Esophagus muscularis mucosa (tissue), 4 donors: ENCODE measurements at regions not wholly inside any gene's neighbourhood (a gene's known extent, or its start where the extent isn't known, plus 50 kb on each side); places are given as distances from the start of the nearest gene placed in this dataset.
A peak's percentile ranks its signal among the peaks of the same experiment; 100 is the strongest.

Experiments used
- DNase-seq: peaks from one replicate; pipeline ENCODE4 v3.0.0-alpha.2; 2017; ENCODE audit errors: extremely low spot score
- H3K27ac ChIP-seq, 4 donors: fragments of 200-600 bp; sonication (generic); replicated peaks in 1 of 4; 1 replicate in 3 of 4; 2 replicates in 1 of 4; pipeline ENCODE4 v1.5.1; 2016 to 2019; ENCODE audit warnings: mild to moderate bottlenecking in 1 of 4
- H3K27me3 ChIP-seq, 4 donors: fragments of 200-600 bp; sonication (generic); one replicate each; pipeline versions ENCODE4 v1.5.1 to v1.6.0; 2016 to 2019
- H3K36me3 ChIP-seq, 4 donors: fragments of 200-600 bp; sonication (generic); one replicate each; pipeline ENCODE4 v1.5.1; 2016 to 2019
- H3K4me1 ChIP-seq, 4 donors: fragments of 200-600 bp; sonication (generic); one replicate each; pipeline ENCODE4 v1.5.1; 2016 to 2019
- H3K4me3 ChIP-seq, 4 donors: fragments of 200-600 bp; sonication (generic); 1 replicate in 2 of 4; 2 replicates in 2 of 4; pipeline ENCODE4 v1.5.1; 2016 to 2019; ENCODE audit warnings: mild to moderate bottlenecking in 4 of 4, moderate library complexity in 1 of 4
- H3K9me3 ChIP-seq, 4 donors: fragments of 200-600 bp; sonication (generic); 1 replicate in 3 of 4; 2 replicates in 1 of 4; pipeline ENCODE4 v1.5.1; 2016 to 2019
- EP300 ChIP-seq: sonication (generic); formaldehyde crosslinking; IDR thresholded peaks from one replicate; pipeline ENCODE4 v1.6.1; 2017; ENCODE audit warnings: antibody characterized with exemption
- POLR2A ChIP-seq: fragments of 450-650 bp; IDR thresholded peaks from one replicate; pipeline ENCODE4 v1.6.1; 2017; ENCODE audit warnings: antibody characterized with exemption, moderate library complexity, mild to moderate bottlenecking, low read depth
- POLR2AphosphoS5 ChIP-seq, 2 donors: sonication (generic); formaldehyde crosslinking; IDR thresholded peaks; one replicate each; pipeline ENCODE4 v1.6.1; 2017; ENCODE audit warnings: antibody characterized with exemption in 2 of 2
- WGBS: methylation state at CpG from one replicate; pipeline ENCODE4 v1.1.5; 2018; 5-methylcytosine and 5-hydroxymethylcytosine counted together
- intact Hi-C: fragments of 100-400 bp; cut with DNase I; formaldehyde crosslinking; loops from one replicate; pipeline ENCODE4 v1.15.1; 2023
- TF ChIP-seq, protein P1 (sequence below), 3 experiments: fragments of 200-600 bp in 2 of 3; fragments of 450-650 bp in 1 of 3; sonication (generic) in 2 of 3; IDR thresholded peaks; one replicate each; pipeline ENCODE4 v1.5.1; 2017 to 2019; ENCODE audit warnings: antibody characterized with exemption in 3 of 3, mild to moderate bottlenecking in 2 of 3, moderate library complexity in 1 of 3

GRCh38 chr13:26971990-26972887 is 199.4 kb downstream of the USP12 start:
- 52% methylated on average over 10 of the region's 10 CpGs for WGBS
- H3K9me3 ChIP-seq, result no peaks in the 10 kb centered on the region
- H3K27me3 ChIP-seq, result peaks cover 0 to 5% (median 0%) of the 10 kb centered on the region in 4 donors
- TF ChIP-seq POLR2AphosphoS5 (IDR thresholded peaks at IDR 0.05) (no peak), EP300 (no peak), POLR2A (no peak)
- TF ChIP-seq, protein P1, sequence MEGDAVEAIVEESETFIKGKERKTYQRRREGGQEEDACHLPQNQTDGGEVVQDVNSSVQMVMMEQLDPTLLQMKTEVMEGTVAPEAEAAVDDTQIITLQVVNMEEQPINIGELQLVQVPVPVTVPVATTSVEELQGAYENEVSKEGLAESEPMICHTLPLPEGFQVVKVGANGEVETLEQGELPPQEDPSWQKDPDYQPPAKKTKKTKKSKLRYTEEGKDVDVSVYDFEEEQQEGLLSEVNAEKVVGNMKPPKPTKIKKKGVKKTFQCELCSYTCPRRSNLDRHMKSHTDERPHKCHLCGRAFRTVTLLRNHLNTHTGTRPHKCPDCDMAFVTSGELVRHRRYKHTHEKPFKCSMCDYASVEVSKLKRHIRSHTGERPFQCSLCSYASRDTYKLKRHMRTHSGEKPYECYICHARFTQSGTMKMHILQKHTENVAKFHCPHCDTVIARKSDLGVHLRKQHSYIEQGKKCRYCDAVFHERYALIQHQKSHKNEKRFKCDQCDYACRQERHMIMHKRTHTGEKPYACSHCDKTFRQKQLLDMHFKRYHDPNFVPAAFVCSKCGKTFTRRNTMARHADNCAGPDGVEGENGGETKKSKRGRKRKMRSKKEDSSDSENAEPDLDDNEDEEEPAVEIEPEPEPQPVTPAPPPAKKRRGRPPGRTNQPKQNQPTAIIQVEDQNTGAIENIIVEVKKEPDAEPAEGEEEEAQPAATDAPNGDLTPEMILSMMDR (IDR thresholded peaks at IDR 0.05), result peak in 1 of 3 experiments; percentile 33
- no peak overlapping the region for H3K27ac ChIP-seq
- H3K4me3 ChIP-seq, result no peak overlapping the region
- DNase-seq, result no peak
- H3K4me1 ChIP-seq, result peaks cover 0 to 7% (median 6%) of the 10 kb centered on the region in 4 donors
- no peaks in the 10 kb centered on the region for H3K36me3 ChIP-seq
- intact Hi-C loops, result no loop called here

DNA sequence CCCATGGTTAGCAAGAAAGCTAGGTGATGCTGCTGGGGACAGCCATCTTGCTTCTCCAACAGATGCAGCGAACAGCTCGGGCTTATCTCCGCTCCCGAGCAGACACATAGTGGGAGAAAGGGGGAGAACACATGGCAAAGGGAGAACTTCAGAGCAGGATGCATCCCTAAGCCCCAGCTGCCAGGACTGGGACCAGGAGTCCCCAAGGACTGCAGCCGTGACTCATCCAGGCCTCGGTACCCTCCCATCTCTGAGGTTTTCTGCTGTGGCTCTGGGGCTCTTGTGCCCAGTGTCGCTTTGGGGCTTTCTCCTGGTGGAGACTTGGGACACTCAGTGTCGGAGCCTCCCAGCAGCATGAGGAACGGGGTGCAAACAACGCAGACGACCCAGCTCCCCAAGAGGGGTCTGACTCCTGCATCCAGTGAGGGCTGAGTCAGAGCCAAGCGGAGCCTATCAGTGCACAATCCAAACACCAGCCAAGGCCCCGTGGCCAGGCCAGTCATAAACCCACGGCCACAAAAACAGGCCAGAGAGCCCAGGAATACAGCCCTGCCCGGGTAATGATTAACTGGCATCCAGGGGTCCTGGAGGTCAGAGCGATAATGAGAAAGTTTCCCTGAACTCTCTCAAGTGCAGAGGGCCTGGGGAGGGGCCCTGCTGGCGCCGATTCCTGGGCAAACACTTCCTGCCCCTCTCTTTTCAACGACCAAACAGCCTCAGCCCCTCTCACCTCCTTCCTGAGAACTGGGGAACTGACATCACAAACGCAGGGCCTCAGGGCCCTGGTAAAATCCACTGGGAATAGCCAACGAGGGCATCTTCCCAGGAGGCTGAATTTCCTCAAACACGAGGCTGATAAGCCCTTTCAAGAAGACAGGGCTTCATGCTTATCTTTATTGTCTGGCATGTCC is 202.9 kb downstream of the USP12 start:
- no peak overlapping the region for H3K4me3 ChIP-seq
- no peaks in the 10 kb centered on the region for H3K27me3 ChIP-seq
- H3K27ac ChIP-seq, result no peak overlapping the region
- H3K36me3 ChIP-seq, result no peaks in the 10 kb centered on the region
- 87% methylated on average over 18 of the region's 22 CpGs for WGBS
- DNase-seq, result no peak
- no peaks in the 10 kb centered on the region for H3K9me3 ChIP-seq
- no peak for TF ChIP-seq POLR2AphosphoS5 (IDR thresholded peaks at IDR 0.05)
- TF ChIP-seq, protein P1 (IDR thresholded peaks at IDR 0.05), result no peak
- peaks cover 18 to 31% (median 27%) of the 10 kb centered on the region in 4 donors for H3K4me1 ChIP-seq
- intact Hi-C loops, result no loop called here

- no peak overlapping the region for H3K27ac ChIP-seq
- H3K27me3 ChIP-seq, result no peaks in the 10 kb centered on the region
- H3K9me3 ChIP-seq, result no peaks in the 10 kb centered on the region
- peaks cover 18 to 31% (median 27%) of the 10 kb centered on the region in 4 donors for H3K4me1 ChIP-seq
- no peaks in the 10 kb centered on the region for H3K36me3 ChIP-seq
- H3K4me3 ChIP-seq, result no peak overlapping the region
- WGBS, result 55% methylated on average over 12 of the region's 17 CpGs
- DNase-seq, result no peak
- TF ChIP-seq EP300 (no peak), POLR2A (no peak), POLR2AphosphoS5 (IDR thresholded peaks at IDR 0.05) (no peak)
- TF ChIP-seq, protein P1 (IDR thresholded peaks at IDR 0.05), result no peak
- intact Hi-C loops, result no loop called here
Measured at GRCh38 chr13:26967119-26968038, 204.2 kb downstream of the USP12 start.

- Histone ChIP-seq H3K27me3 (no peaks in the 10 kb centered on the region), H3K27ac (no peak overlapping the region), H3K4me3 (no peak overlapping the region), H3K9me3 (no peaks in the 10 kb centered on the region), H3K36me3 (no peaks in the 10 kb centered on the region), H3K4me1 (peaks cover 18 to 31% (median 27%) of the 10 kb centered on the region in 4 donors)
- TF ChIP-seq POLR2AphosphoS5 (IDR thresholded peaks at IDR 0.05), result no peak
- TF ChIP-seq POLR2A, result no peak
- TF ChIP-seq EP300, result no peak
- TF ChIP-seq, protein P1 (IDR thresholded peaks at IDR 0.05), result no peak
- intact Hi-C loops, result no loop called here
- DNase-seq, result no peak
- 91% methylated on average over 4 of the region's 4 CpGs for WGBS
Measured at GRCh38 chr13:26966701-26967080, 204.9 kb downstream of the USP12 start.
